CD8-positive, alpha-beta memory T cell (primary cell): ENCODE measurements at regions not wholly inside any gene's neighbourhood (a gene's known extent, or its start where the extent isn't known, plus 50 kb on each side); places are given as distances from the start of the nearest gene placed in this dataset.

Experiments used
- CTCF ChIA-PET: fragments of 350-600 bp; sonication (Branson Sonifier 250); formaldehyde crosslinking; loops from one replicate; lab custom pipeline; 2021; ENCODE audit warnings: antibody characterized with exemption; lab: Charles Lee
- POLR2A ChIA-PET: fragments of 350-600 bp; sonication (Branson Sonifier 250); formaldehyde crosslinking; loops from one replicate; lab custom pipeline; 2021; ENCODE audit warnings: antibody characterized with exemption; lab: Charles Lee
- DNase-seq, 5 donors: peaks; one replicate each; pipeline versions ENCODE4 v3.0.0 to v3.0.0-alpha.2; 2020 to 2022; ENCODE audit warnings: mixed read lengths in 1 of 5
- H3K27ac ChIP-seq: one replicate; pipeline ENCODE4 v1.7.0; 2013; ENCODE audit warnings: low read depth, mild to moderate bottlenecking, low read length, moderate library complexity
- H3K27me3 ChIP-seq: 2 replicates; pipeline ENCODE4 v1.7.0; 2013; ENCODE audit warnings: low read length, mild to moderate bottlenecking; ENCODE audit not compliant: insufficient read depth, poor library complexity, severe bottlenecking
- H3K36me3 ChIP-seq: 2 replicates; pipeline ENCODE4 v1.7.0; 2013; ENCODE audit warnings: mild to moderate bottlenecking, low read length, moderate library complexity; ENCODE audit not compliant: insufficient read depth
- H3K4me1 ChIP-seq: 2 replicates; pipeline ENCODE4 v1.7.0; 2013; ENCODE audit warnings: mild to moderate bottlenecking, low read length, moderate library complexity; ENCODE audit not compliant: insufficient read depth
- H3K4me3 ChIP-seq: 2 replicates; pipeline ENCODE4 v1.7.0; 2013; ENCODE audit warnings: mild to moderate bottlenecking, low read length
- H3K9me3 ChIP-seq: 2 replicates; pipeline ENCODE4 v1.7.0; 2013; ENCODE audit warnings: mild to moderate bottlenecking, low read length
- H3K27ac Mint-ChIP-seq, 8 donors: one replicate each; pipeline ENCODE4 v1.8.0; 2020 to 2021; ENCODE audit warnings: mixed read lengths in 8 of 8, mild to moderate bottlenecking in 6 of 8, inconsistent platforms in 3 of 8, moderate library complexity in 3 of 8
- H3K27me3 Mint-ChIP-seq, 2 donors: one replicate each; pipeline ENCODE4 v1.8.0; 2020 to 2021; ENCODE audit warnings: mixed read lengths in 2 of 2, mild to moderate bottlenecking in 1 of 2, moderate library complexity in 1 of 2
- H3K36me3 Mint-ChIP-seq, 3 donors: one replicate each; pipeline ENCODE4 v1.8.0; 2020 to 2021; ENCODE audit warnings: mixed read lengths in 3 of 3, inconsistent platforms in 1 of 3, mild to moderate bottlenecking in 1 of 3
- H3K4me1 Mint-ChIP-seq, 3 donors: one replicate each; pipeline ENCODE4 v1.8.0; 2020 to 2021; ENCODE audit warnings: mixed read lengths in 3 of 3, inconsistent platforms in 1 of 3, mild to moderate bottlenecking in 1 of 3
- H3K4me3 Mint-ChIP-seq, 7 donors: one replicate each; pipeline ENCODE4 v1.8.0; 2020 to 2021; ENCODE audit warnings: mixed read lengths in 7 of 7, mild to moderate bottlenecking in 6 of 7, moderate library complexity in 4 of 7, inconsistent platforms in 2 of 7
- H3K9me3 Mint-ChIP-seq, 5 donors: one replicate each; pipeline ENCODE4 v1.8.0; 2020 to 2022; ENCODE audit warnings: mixed read lengths in 5 of 5, mild to moderate bottlenecking in 3 of 5, moderate library complexity in 2 of 5, inconsistent platforms in 1 of 5

DNA sequence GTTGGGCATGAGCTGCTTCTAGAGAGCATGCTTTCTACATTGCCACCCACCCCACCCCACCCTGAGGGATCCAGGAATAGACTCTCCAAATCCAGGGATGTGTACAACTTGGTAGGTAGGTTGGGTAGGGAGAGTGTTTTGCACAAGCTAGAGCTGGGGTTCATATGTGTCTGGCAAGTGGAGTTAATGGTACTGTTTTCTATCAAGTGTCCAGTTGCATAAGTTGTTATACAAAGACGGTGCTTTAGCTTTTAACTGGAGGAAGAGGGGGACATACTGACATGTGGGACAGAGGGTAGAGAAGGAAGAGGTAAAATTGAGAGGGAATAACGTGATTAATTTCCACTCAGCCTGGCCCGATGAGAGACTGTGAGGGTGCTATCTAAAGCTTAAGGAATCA, 51.0 kb upstream of the TNC start:
- ChIA-PET CTCF (no interaction called here), POLR2A (no interaction called here)
- H3K9me3 ChIP-seq: no peaks in the 10 kb centered on the region
- H3K36me3 ChIP-seq: no peaks in the 10 kb centered on the region
- no peak overlapping the region for H3K4me3 ChIP-seq
- no peaks in the 10 kb centered on the region for H3K9me3 Mint-ChIP-seq
- no peak overlapping the region for H3K27ac Mint-ChIP-seq
- no peak overlapping the region for H3K27ac ChIP-seq
- no peak overlapping the region for H3K4me3 Mint-ChIP-seq
- no peaks in the 10 kb centered on the region for H3K36me3 Mint-ChIP-seq
- H3K4me1 Mint-ChIP-seq: no peaks in the 10 kb centered on the region
- no peaks in the 10 kb centered on the region for H3K4me1 ChIP-seq
- no peak for DNase-seq
- H3K27me3 ChIP-seq: no peaks in the 10 kb centered on the region
- peaks cover 7 to 31% of the 10 kb centered on the region in 2 donors for H3K27me3 Mint-ChIP-seq

GRCh38 chr9:115170358-115171073, 52.6 kb upstream of the TNC start:
- no peaks in the 10 kb centered on the region for H3K36me3 ChIP-seq
- POLR2A ChIA-PET: no interaction called here

DNA sequence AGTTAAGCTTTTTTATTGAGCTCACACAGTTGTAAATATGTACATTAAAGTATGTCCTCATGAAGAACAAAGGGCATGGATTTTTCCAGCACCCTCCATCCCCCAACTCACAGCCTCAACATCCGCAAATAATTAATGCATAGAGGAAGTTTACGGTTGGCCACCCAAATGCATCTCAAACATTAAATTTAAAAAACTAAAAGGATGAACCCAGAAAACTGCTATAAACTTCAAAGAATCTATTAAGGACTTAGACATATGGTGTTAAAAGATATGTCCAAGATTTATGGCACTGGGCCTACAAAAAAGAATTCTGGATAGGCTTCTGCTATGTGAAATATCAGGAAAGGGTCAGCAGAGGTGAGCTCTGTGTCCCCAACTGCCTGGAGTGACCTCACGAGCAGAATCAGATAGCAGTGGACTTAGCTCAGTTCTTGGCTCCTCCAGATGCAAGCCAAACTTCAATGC, 54.0 kb upstream of the TNC start:
- CTCF ChIA-PET: no interaction called here
- no peak for DNase-seq
- Mint-ChIP-seq H3K4me1 (no peaks in the 10 kb centered on the region), H3K4me3 (no peak overlapping the region), H3K27me3 (peaks cover 7 to 31% of the 10 kb centered on the region in 2 donors), H3K9me3 (no peaks in the 10 kb centered on the region), H3K36me3 (no peaks in the 10 kb centered on the region), H3K27ac (no peak overlapping the region)
- no peaks in the 10 kb centered on the region for H3K4me1 ChIP-seq
- no peaks in the 10 kb centered on the region for H3K36me3 ChIP-seq
- no peak overlapping the region for H3K4me3 ChIP-seq
- no peaks in the 10 kb centered on the region for H3K27me3 ChIP-seq
- H3K27ac ChIP-seq: no peak overlapping the region
- no peaks in the 10 kb centered on the region for H3K9me3 ChIP-seq
- POLR2A ChIA-PET: no interaction called here

More at GRCh38 chr9:115170358-115171073, 52.6 kb upstream of the TNC start:
- H3K27me3 Mint-ChIP-seq: peaks cover 7 to 31% of the 10 kb centered on the region in 2 donors
- Histone ChIP-seq H3K27me3 (no peaks in the 10 kb centered on the region), H3K27ac (no peak overlapping the region), H3K4me3 (no peak overlapping the region), H3K4me1 (no peaks in the 10 kb centered on the region), H3K9me3 (no peaks in the 10 kb centered on the region)
- CTCF ChIA-PET: no interaction called here
- no peaks in the 10 kb centered on the region for H3K4me1 Mint-ChIP-seq
- DNase-seq: no peak
- no peaks in the 10 kb centered on the region for H3K9me3 Mint-ChIP-seq
- no peak overlapping the region for H3K27ac Mint-ChIP-seq
- no peak overlapping the region for H3K4me3 Mint-ChIP-seq
- H3K36me3 Mint-ChIP-seq: no peaks in the 10 kb centered on the region

GRCh38 chr9:115182264-115182663, 64.3 kb upstream of the TNC start:
- DNase-seq: no peak
- H3K9me3 Mint-ChIP-seq: no peaks in the 10 kb centered on the region
- Histone ChIP-seq H3K27ac (no peak overlapping the region), H3K9me3 (no peaks in the 10 kb centered on the region), H3K36me3 (no peaks in the 10 kb centered on the region), H3K4me1 (no peaks in the 10 kb centered on the region), H3K4me3 (no peak overlapping the region), H3K27me3 (no peaks in the 10 kb centered on the region)
- peaks cover 3 to 4% of the 10 kb centered on the region in 2 donors for H3K27me3 Mint-ChIP-seq
- ChIA-PET POLR2A (no interaction called here), CTCF (no interaction called here)
- no peaks in the 10 kb centered on the region for H3K4me1 Mint-ChIP-seq
- H3K4me3 Mint-ChIP-seq: no peak overlapping the region
- H3K36me3 Mint-ChIP-seq: no peaks in the 10 kb centered on the region
- no peak overlapping the region for H3K27ac Mint-ChIP-seq

GRCh38 chr9:115183436-115183835, 65.5 kb upstream of the TNC start:
- Mint-ChIP-seq H3K36me3 (no peaks in the 10 kb centered on the region), H3K27ac (no peak overlapping the region), H3K4me3 (no peak overlapping the region), H3K4me1 (no peaks in the 10 kb centered on the region), H3K9me3 (no peaks in the 10 kb centered on the region), H3K27me3 (peaks cover 5 to 9% of the 10 kb centered on the region in 2 donors)
- no peaks in the 10 kb centered on the region for H3K9me3 ChIP-seq
- no peak for DNase-seq
- no peaks in the 10 kb centered on the region for H3K27me3 ChIP-seq
- no peaks in the 10 kb centered on the region for H3K36me3 ChIP-seq
- H3K27ac ChIP-seq: no peak overlapping the region
- ChIA-PET POLR2A (no interaction called here), CTCF (no interaction called here)
- H3K4me3 ChIP-seq: no peak overlapping the region
- no peaks in the 10 kb centered on the region for H3K4me1 ChIP-seq

- Histone ChIP-seq H3K4me1 (no peaks in the 10 kb centered on the region), H3K9me3 (no peaks in the 10 kb centered on the region), H3K4me3 (no peak overlapping the region), H3K36me3 (no peaks in the 10 kb centered on the region), H3K27ac (no peak overlapping the region), H3K27me3 (no peaks in the 10 kb centered on the region)
- DNase-seq: no peak
- ChIA-PET CTCF (no interaction called here), POLR2A (no interaction called here)
- Mint-ChIP-seq H3K4me1 (no peaks in the 10 kb centered on the region), H3K36me3 (no peaks in the 10 kb centered on the region), H3K27me3 (peaks cover 9 to 45% of the 10 kb centered on the region in 2 donors), H3K4me3 (no peak overlapping the region), H3K9me3 (peaks cover 5 to 10% (median 7%) of the 10 kb centered on the region in 5 donors), H3K27ac (no peak overlapping the region)
Observed at GRCh38 chr9:115189686-115190085, 71.7 kb upstream of the TNC start.

- H3K4me3 Mint-ChIP-seq: no peak overlapping the region
- H3K4me1 ChIP-seq: no peaks in the 10 kb centered on the region
- H3K27ac ChIP-seq: no peak overlapping the region
- H3K9me3 Mint-ChIP-seq: peaks cover 5 to 10% (median 7%) of the 10 kb centered on the region in 5 donors
- POLR2A ChIA-PET: no interaction called here
- no peaks in the 10 kb centered on the region for H3K36me3 Mint-ChIP-seq
- peaks cover 9 to 56% of the 10 kb centered on the region in 2 donors for H3K27me3 Mint-ChIP-seq
- no peak for DNase-seq
- no peaks in the 10 kb centered on the region for H3K4me1 Mint-ChIP-seq
- H3K27me3 ChIP-seq: no peaks in the 10 kb centered on the region
- no peaks in the 10 kb centered on the region for H3K36me3 ChIP-seq
- no peak overlapping the region for H3K27ac Mint-ChIP-seq
- no peaks in the 10 kb centered on the region for H3K9me3 ChIP-seq
- no peak overlapping the region for H3K4me3 ChIP-seq
- CTCF ChIA-PET: no interaction called here
Observed at GRCh38 chr9:115191667-115192066, 73.7 kb upstream of the TNC start.

DNA sequence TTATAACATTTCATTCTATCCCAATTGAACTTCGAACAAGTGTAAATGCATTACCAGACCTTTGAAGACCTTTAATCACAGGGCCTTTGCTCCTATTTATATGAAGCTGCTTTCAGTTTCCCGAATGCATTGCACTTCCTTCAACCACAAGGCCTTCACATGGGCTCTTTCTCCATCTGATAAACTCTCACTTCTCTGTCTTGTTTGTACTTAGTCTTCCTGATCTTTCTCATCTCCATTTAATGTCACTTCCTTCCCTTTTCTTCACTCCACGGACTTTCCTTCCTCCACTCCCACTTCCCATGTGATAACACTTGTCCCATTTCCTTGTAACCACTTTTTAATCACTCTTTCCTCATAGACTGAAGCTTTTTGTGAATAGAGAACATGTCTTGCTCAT, 74.3 kb upstream of the TNC start:
- ChIA-PET CTCF (no interaction called here), POLR2A (no interaction called here)

More for the DNA sequence above, 74.3 kb upstream of the TNC start:
- H3K9me3 Mint-ChIP-seq: peaks cover 5 to 10% (median 7%) of the 10 kb centered on the region in 5 donors
- Histone ChIP-seq H3K4me3 (no peak overlapping the region), H3K27me3 (no peaks in the 10 kb centered on the region), H3K36me3 (no peaks in the 10 kb centered on the region), H3K27ac (no peak overlapping the region), H3K4me1 (no peaks in the 10 kb centered on the region), H3K9me3 (no peaks in the 10 kb centered on the region)
- no peak for DNase-seq
- no peak overlapping the region for H3K4me3 Mint-ChIP-seq
- no peak overlapping the region for H3K27ac Mint-ChIP-seq
- peaks cover 8 to 61% of the 10 kb centered on the region in 2 donors for H3K27me3 Mint-ChIP-seq
- no peaks in the 10 kb centered on the region for H3K4me1 Mint-ChIP-seq
- H3K36me3 Mint-ChIP-seq: no peaks in the 10 kb centered on the region
